ENCODE measurements at regions not wholly inside any gene's neighbourhood (a gene's known extent, or its start where the extent isn't known, plus 50 kb on each side); places are given as distances from the start of the nearest gene placed in this dataset.
"Not testable (repeated sequence)": the region's sequence is repeated elsewhere in the genome, so short reads cannot be mapped to it uniquely, and the experiment has no call there.

GRCh38 chr6:15157479-15157878, 88.4 kb upstream of the JARID2 start:
- DNase-seq (ENCODE audit: low spot score): no peak
- TF ChIP-seq, protein P1, sequence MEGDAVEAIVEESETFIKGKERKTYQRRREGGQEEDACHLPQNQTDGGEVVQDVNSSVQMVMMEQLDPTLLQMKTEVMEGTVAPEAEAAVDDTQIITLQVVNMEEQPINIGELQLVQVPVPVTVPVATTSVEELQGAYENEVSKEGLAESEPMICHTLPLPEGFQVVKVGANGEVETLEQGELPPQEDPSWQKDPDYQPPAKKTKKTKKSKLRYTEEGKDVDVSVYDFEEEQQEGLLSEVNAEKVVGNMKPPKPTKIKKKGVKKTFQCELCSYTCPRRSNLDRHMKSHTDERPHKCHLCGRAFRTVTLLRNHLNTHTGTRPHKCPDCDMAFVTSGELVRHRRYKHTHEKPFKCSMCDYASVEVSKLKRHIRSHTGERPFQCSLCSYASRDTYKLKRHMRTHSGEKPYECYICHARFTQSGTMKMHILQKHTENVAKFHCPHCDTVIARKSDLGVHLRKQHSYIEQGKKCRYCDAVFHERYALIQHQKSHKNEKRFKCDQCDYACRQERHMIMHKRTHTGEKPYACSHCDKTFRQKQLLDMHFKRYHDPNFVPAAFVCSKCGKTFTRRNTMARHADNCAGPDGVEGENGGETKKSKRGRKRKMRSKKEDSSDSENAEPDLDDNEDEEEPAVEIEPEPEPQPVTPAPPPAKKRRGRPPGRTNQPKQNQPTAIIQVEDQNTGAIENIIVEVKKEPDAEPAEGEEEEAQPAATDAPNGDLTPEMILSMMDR (IDR thresholded peaks at IDR 0.05): no peak
- ATAC-seq (ENCODE audit: low FRiP score): no peak

- ATAC-seq (ENCODE audit: low FRiP score) (no peak), DNase-seq (ENCODE audit: low spot score) (no peak)
- TF ChIP-seq, protein P1 (IDR thresholded peaks at IDR 0.05): no peak
Observed at GRCh38 chr6:15158821-15159619, 86.8 kb upstream of the JARID2 start.

- TF ChIP-seq, protein P1 (IDR thresholded peaks at IDR 0.05): no peak
- DNase-seq (ENCODE audit: low spot score): no peak
- no peak for ATAC-seq (ENCODE audit: low FRiP score)
Observed at GRCh38 chr6:15160812-15161211, 85.1 kb upstream of the JARID2 start.

DNA sequence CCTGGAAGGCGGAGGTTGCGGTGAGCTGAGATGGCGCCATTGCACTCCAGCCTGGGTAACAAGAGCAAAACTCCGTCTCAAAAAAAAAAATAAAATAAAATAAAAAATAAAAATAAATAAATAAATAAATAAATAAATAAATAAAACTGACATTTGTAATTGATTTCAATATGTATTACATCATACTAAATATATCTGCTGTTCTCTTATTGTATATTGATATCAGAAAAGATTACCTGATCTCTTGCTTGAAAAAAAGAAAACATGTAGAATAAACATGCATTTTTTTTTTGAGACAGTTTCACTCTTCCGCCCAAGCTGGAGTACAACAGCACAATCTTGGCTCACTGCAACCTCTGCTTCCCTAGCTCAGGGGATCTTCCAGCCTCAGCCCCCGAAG, 81.0 kb upstream of the JARID2 start:
- ATAC-seq (ENCODE audit: low FRiP score); DNase-seq (ENCODE audit: low spot score): not testable (repeated sequence)

GRCh38 chr6:15166121-15166520, 79.7 kb upstream of the JARID2 start:
- ATAC-seq (ENCODE audit: low FRiP score) (no peak), DNase-seq (ENCODE audit: low spot score) (no peak)
- TF ChIP-seq, protein P1 (IDR thresholded peaks at IDR 0.05): no peak

GRCh38 chr6:15170126-15170525, 75.7 kb upstream of the JARID2 start:
- DNase-seq (ENCODE audit: low spot score): no peak
- TF ChIP-seq, protein P1 (IDR thresholded peaks at IDR 0.05): no peak
- no peak for ATAC-seq (ENCODE audit: low FRiP score)

- no peak for ATAC-seq (ENCODE audit: low FRiP score)
- DNase-seq (ENCODE audit: low spot score): no peak
- TF ChIP-seq, protein P1 (IDR thresholded peaks at IDR 0.05): no peak
Observed at GRCh38 chr6:15171026-15171425, 74.8 kb upstream of the JARID2 start.

Measured in omental fat pad (tissue), 3 donors.